SKM-1 treated with dmso at 0.1 percent for 144 hours (cell line): ENCODE measurements at regions not wholly inside any gene's neighbourhood (a gene's known extent, or its start where the extent isn't known, plus 50 kb on each side); places are given as distances from the start of the nearest gene placed in this dataset.
"Not testable (repeated sequence)": the region's sequence is repeated elsewhere in the genome, so short reads cannot be mapped to it uniquely, and the experiment has no call there.

Source experiments
- DNase-seq: peaks from one replicate; lab custom pipeline; 2025; ENCODE audit not compliant: unreplicated experiment; lab: John Stamatoyannopoulos, UW

- no peak for DNase-seq
Measured at GRCh38 chr5:62206150-62206829, 99.7 kb upstream of the KIF2A start.

GRCh38 chr5:62208218-62208852, 97.7 kb upstream of the KIF2A start:
- no peak for DNase-seq

GRCh38 chr5:62211405-62211804, 94.6 kb upstream of the KIF2A start:
- DNase-seq, result no peak

- DNase-seq, result no peak
Measured at GRCh38 chr5:62212648-62213047, 93.4 kb upstream of the KIF2A start.

GRCh38 chr5:62214701-62215100, 91.3 kb upstream of the KIF2A start:
- DNase-seq, result no peak

- DNase-seq, result not testable (repeated sequence)
Measured at GRCh38 chr5:62216603-62217002, 89.4 kb upstream of the KIF2A start.

- DNase-seq, result not testable (repeated sequence)
Measured at GRCh38 chr5:62217095-62217494, 88.9 kb upstream of the KIF2A start.

GRCh38 chr5:62218860-62219259, 87.1 kb upstream of the KIF2A start:
- DNase-seq, result not testable (repeated sequence)

GRCh38 chr5:62221881-62222280, 84.1 kb upstream of the KIF2A start:
- DNase-seq, result not testable (repeated sequence)

- not testable (repeated sequence) for DNase-seq
Measured at GRCh38 chr5:62222305-62222704, 83.7 kb upstream of the KIF2A start.

- DNase-seq, result not testable (repeated sequence)
Measured at GRCh38 chr5:62223312-62223670, 82.7 kb upstream of the KIF2A start.

- not testable (repeated sequence) for DNase-seq
Measured at GRCh38 chr5:62224987-62225601, 80.9 kb upstream of the KIF2A start.

- DNase-seq, result not testable (repeated sequence)
Measured at GRCh38 chr5:62230876-62231388, 75.1 kb upstream of the KIF2A start.

- DNase-seq, result no peak
Measured at GRCh38 chr5:62231576-62231975, 74.4 kb upstream of the KIF2A start.

GRCh38 chr5:62232218-62232617, 73.8 kb upstream of the KIF2A start:
- DNase-seq, result not testable (repeated sequence)

- not testable (repeated sequence) for DNase-seq
Measured at GRCh38 chr5:62233083-62234046, 72.6 kb upstream of the KIF2A start.

GRCh38 chr5:62236593-62236992, 69.4 kb upstream of the KIF2A start:
- not testable (repeated sequence) for DNase-seq

- not testable (repeated sequence) for DNase-seq
Measured at GRCh38 chr5:62237944-62238343, 68.1 kb upstream of the KIF2A start.

- not testable (repeated sequence) for DNase-seq
Measured at GRCh38 chr5:62238584-62238983, 67.4 kb upstream of the KIF2A start.

GRCh38 chr5:62240494-62240893, 65.5 kb upstream of the KIF2A start:
- DNase-seq, result not testable (repeated sequence)

GRCh38 chr5:62242000-62242399, 64.0 kb upstream of the KIF2A start:
- DNase-seq, result not testable (repeated sequence)
